Glomerular visceral epithelial cell (primary cell): ENCODE measurements at regions not wholly inside any gene's neighbourhood (a gene's known extent, or its start where the extent isn't known, plus 50 kb on each side); places are given as distances from the start of the nearest gene placed in this dataset.

Experiments used
- DNase-seq: peaks from one replicate; pipeline ENCODE4 v3.0.0-alpha.2; 2016; ENCODE audit errors: extremely low spot score

DNA sequence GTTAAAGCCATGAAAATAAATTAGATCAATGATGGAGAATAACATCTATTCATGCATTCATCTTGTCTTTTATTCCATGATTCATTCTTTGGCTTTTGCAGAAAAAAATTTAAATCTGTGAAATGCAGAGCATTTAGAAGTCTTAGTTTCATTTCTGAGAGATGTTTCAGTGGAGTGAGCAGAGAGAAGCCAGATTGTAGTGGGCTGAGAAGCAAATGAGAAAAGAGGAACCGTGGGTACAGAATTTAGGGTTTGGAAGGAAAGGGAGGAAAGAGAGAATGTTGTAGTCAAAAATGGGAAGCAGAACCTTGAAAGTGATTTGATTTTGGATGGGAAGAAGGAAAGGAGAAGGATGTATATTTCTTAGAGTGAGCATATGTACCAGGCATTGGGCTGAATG lies 260.3 kb upstream of the MAN1A1 start:
- DNase-seq, result no peak

GRCh38 chr6:119608994-119609393 lies 259.4 kb upstream of the MAN1A1 start:
- DNase-seq, result no peak

DNA sequence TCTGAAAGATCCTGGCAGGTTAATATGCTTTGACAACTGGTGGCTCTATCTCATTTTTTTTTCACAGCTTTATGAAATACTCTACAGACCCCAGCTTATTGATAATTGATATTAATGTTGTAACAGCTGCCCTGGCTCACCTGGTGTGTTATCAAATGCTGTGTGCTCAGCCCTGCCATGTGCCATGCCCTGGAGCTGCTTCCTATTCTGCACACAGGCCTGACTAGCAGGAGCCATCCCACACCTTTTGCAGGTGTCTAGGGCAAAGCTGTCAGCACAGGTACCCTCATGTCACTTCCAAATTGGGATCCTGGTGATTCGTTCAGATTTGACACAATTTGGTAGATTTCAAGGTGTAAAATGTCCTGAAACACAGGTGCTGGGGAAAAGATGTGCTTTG lies 254.6 kb upstream of the MAN1A1 start:
- no peak for DNase-seq

DNA sequence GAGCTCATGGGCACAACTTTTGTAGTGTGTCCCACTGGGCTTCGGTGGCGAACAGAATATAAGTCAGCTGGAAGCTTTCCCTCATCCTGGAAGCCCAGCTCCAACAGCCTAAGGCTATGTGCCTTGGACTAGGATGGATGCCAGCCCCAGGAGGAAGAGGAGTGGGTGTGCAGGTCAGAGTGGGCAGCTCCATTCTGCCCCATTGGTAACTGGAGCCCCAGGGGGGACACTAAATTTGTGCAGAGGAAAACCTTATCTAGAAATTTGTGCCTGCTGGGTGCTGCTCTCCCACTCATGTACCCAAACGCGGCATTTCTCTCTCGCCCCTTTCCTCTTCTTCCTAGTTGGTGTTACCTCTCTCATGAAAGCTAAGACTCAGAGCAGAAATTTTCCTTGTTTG lies 253.9 kb upstream of the MAN1A1 start:
- no peak for DNase-seq

DNA sequence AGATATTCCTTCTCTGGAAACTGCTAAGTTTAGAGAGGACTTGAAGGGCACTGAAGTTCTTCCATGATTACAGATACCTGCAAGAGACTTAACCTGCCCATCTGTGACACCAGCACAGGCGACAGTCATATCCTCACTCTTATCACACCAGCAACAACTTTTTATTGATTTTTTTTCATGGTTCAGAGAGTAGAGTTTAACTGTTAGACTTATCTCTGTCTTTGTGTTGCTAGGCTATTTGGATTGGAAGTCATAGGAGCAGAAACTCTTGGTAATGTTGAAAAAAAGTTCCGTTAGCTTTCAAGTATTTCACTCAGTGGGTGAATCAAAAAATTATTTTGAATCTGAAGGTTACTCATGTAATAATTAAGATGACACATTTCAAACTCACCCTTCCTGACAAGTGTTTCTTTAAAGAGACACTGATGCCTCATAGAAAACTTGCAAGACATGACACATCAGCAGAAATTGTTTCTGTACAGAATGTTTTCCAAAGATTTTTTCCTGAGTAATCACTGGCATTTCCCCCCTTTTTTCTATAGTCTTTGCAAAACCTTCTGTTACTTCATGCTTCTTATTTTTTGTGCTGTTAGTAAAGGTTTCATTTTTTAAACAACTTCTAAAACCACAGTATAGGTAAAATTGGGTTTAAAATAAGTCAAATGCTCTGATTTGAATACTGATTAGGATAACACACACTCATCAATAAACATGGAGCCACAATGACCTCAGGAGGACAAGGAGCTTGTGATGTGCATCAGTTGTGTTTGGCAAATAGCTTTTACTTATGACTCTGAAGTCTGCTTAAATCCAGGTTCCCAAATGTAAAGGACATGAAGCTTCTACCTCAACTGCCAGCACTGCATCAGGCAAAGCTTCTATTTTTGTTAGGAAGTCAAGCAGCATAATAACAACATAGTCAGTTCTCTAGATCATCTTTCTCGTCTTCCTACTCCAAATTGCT lies 252.9 kb upstream of the MAN1A1 start:
- DNase-seq, result peak; percentile 7

DNA sequence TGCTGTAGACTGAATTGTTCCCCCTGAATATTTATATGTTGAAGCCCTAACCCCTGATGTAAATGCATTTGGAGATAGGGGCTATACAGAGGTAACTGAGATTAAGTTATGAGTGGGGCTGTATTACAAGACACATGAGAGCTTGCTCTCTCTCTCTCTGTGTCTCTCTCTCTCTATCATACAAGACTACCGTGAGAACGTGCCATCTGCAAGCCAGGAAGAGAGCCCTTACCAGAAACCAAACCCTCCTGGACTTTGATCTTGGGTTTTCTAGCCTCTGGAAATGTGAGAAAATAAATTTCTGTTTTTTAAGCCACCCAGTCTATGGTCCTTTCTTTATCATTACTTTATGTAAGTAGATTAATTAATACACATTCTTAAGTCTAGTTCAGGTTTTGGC lies 249.3 kb upstream of the MAN1A1 start:
- DNase-seq, result no peak

DNA sequence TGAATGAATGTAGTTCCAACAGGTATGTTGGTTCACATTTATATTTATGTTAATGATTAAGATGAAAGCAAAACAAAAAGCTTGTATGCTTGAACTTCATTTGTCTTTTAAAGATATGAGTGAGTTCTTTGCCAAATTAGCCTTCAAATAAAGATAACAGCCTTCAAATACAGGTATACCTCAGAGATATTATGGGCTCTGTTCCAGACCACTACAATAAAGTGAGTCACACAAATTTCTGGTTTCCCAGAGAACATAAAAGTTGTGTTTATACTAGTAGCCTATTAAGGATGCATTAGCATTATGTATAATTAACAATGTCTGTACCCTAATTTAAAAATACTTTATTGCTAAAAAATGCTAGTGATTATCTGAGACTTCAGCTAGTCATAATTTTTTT lies 245.3 kb upstream of the MAN1A1 start:
- no peak for DNase-seq

GRCh38 chr6:119591235-119591634 lies 241.7 kb upstream of the MAN1A1 start:
- no peak for DNase-seq

- no peak for DNase-seq
These were observed 240.5 kb upstream of the MAN1A1 start for GRCh38 chr6:119590066-119590465.

GRCh38 chr6:119587537-119587936 lies 238.0 kb upstream of the MAN1A1 start:
- peak; percentile 63 for DNase-seq

DNA sequence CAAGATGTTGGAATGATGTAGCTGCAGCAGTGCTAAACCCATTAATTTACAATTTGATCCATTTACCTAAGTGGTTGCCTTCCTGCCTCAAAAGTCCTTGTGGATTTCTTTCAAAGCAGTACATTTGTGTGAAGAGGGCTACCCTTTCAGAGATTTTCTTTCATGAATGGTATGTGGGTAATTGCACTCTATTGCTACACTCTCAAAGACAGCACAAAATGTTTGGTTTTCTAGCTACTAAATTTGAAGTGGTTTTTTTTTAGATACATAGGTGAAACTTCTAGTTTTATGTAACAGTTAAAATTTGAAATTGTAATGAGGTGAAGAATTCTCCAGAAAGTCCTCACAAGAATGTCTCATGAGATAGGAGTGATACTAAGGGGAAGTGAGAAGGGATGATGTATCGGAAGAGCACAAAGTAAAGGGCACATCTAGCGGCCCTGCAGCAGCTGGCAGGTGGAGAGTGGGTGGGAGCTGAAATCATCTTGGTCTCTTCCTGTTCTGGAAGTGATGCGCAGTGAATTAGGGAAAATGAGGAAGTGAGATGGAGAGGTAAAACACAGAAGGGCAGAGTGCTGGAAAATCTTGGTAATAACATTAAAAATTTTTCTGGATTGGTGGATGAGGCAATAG lies 236.8 kb upstream of the MAN1A1 start:
- no peak for DNase-seq

DNA sequence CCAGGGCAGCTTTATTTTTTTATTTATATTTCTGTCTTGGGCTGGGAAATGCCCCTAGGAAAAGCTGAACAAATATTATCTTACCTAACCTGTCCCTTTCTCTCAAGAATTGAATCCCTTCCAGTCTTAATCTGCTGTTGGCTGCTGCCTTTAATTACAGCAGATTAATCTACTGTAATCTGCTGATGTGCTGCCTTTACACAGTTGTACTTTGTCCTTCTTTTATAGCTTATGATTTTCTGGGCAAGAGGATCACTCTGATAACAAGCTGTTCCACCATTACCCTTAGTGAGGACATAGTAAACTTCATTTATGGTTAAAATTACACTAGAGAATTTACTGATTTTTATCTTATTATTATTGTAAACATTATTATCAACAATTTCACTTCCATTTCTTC lies 234.5 kb upstream of the MAN1A1 start:
- DNase-seq, result no peak

DNA sequence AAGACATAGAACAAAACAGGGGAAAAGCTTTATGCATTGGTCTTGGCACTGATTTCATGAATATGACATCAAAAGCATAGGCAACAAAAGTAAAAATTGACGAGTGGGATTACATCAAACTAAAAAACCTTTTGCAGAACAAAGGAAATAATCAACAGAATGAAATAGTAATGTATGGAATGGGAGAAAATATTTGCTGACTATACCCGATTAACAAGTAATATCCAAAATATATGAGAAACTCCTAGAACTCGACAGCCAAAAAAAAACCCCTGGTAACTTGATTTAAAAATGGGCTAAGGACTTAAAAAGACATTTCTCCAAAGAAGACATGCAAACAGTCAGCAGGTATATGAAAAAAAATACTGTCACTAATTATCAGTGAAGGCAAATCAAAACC lies 231.7 kb upstream of the MAN1A1 start:
- no peak for DNase-seq

- peak; percentile 63 for DNase-seq
These were observed 226.2 kb upstream of the MAN1A1 start for GRCh38 chr6:119575721-119576120.

- DNase-seq, result no peak
These were observed 219.0 kb upstream of the MAN1A1 start for GRCh38 chr6:119568580-119568979.

DNA sequence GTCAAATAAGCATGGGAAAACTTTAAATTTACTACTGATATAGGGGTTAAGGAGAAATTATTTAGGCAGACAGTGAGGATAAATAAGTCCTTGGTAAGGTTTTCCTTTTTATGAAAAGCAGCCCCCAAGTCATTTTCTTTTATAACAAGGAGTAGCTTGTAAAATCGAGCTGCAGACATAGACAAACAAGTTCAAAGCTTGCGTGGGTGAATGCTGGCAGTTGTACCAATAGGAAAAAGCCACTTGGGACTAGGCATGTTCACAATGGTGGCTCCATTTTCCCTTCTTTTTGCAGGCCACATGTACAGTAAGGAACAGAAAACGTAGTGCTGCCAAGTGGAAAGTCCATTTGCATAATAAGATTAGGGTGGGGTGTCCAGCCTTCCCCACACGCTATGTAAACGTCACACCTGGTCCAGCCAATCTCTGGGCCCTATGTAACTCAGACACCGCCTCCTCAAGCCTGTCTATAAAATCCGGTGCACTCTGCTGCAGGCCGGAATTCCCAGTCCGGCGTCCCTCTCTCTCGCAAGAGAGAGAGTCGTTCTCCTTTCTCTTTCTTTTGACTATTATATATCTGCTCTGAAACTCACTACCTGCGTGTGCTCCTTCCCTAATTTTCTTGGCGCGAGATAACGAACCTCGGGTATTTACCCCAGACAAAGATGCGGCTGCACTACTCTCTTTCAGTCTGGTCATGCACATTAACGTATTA lies 217.1 kb upstream of the MAN1A1 start:
- DNase-seq, result no peak

- DNase-seq, result no peak
These were observed 216.3 kb upstream of the MAN1A1 start for GRCh38 chr6:119565893-119566292.

- no peak for DNase-seq
These were observed 212.6 kb upstream of the MAN1A1 start for GRCh38 chr6:119562168-119562567.

GRCh38 chr6:119559586-119559985 lies 210.0 kb upstream of the MAN1A1 start:
- DNase-seq, result no peak

DNA sequence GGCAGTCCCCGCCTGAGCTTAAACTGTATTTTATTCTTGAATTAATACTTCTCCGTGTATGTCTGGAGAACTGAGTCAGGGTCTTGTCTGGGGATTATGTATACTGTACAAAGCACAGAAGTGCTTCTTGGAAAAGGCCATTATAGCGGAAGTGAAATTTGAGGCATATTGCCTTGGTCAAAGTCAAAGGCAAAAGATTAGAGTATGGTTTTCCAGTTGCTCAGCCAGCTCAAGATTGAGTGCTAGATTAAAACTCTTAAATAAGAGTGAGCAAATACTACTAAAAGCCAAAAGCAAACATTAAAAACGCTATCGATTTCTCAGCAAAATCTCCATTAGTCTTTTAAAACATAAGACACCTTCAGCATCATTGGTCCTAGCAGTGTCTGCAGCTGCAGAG lies 207.7 kb upstream of the MAN1A1 start:
- no peak for DNase-seq

DNA sequence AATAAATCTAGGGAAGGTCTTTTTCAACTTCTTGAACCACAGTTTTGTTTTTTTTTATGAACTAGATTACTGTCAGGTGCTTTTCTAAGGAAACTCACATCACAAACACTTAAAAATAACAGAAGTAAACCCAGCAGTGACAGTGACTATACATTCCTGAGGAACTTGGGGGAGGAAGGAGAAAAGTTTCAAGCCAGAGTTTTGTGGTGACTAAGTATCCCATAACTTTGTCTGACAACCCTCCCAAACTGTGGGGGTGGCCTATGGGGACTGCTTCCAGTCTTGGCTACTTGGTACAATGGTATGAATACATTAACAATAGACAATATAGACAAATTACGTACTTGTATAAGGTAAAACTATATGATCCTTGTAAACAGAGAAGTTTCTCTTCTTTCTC lies 202.5 kb upstream of the MAN1A1 start:
- DNase-seq, result no peak

DNA sequence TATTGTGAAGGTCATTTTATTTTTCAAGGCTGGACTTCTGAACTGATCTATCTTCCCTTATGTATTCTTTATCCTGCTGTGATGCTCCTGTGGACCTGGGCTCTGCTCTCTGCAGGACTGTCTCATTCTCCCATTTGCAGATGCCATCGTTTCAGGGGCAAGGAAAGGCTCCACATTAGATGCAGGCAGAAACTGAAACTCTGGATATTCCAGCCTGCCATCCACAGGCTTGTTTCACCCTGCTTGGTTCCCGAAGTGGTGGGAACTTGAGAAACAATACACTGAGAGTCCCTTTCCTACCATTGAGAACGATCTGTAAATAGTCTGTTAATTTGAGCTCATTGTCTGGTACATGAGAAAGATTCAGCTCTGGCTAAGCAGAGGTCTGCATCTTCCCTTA lies 197.5 kb upstream of the MAN1A1 start:
- no peak for DNase-seq

DNA sequence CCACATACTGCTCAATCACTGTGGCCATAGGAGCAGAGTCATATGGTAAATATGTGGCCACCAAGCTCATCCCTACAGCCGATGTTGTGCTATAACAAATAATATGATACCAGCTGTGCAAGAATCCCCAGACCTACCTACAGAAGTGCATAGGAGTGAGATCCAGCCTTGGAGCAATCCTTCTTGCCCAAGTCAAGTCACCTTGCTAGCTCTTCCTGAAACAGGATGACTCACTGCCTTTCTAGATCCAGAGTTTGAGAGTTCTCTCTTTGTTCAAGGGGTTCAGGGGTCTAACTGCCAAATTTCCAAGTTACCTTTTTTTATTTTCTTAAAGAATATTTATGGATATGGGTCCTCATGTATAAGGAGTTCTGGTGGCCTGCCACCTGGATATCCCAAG lies 195.7 kb upstream of the MAN1A1 start:
- DNase-seq, result no peak
